ENCODE measurements at regions not wholly inside any gene's neighbourhood (a gene's known extent, or its start where the extent isn't known, plus 50 kb on each side); places are given as distances from the start of the nearest gene placed in this dataset.

- Histone ChIP-seq H2BK12ac (ENCODE audit: insufficient read length, low read depth, low read length) (no peak overlapping the region), H3K4ac (ENCODE audit: low read depth, low read length) (no peak overlapping the region), H3K9me3 (ENCODE audit: control insufficient read depth, low read depth, low read length) (no peaks in the 10 kb centered on the region), H3K4me2 (ENCODE audit: insufficient read depth, insufficient read length, low read length) (no peak overlapping the region), H2AK5ac (ENCODE audit: insufficient read length, low read length) (no peak overlapping the region), H2BK120ac (ENCODE audit: low read depth, low read length, poor library complexity, severe bottlenecking) (no peak overlapping the region), H4K91ac (ENCODE audit: insufficient read length, low read depth, low read length) (no peak overlapping the region), H3K14ac (ENCODE audit: insufficient read depth, low read length) (no peak overlapping the region), H4K8ac (replicated peaks; ENCODE audit: insufficient read length, low read depth, low read length) (no peak overlapping the region), H3K23me2 (ENCODE audit: insufficient read length, low read depth, low read length, poor library complexity, severe bottlenecking) (no peaks in the 10 kb centered on the region), H3K4me1 (ENCODE audit: insufficient read depth, low read length) (no peaks in the 10 kb centered on the region), H3K27me3 (ENCODE audit: insufficient read depth, low read length) (no peaks in the 10 kb centered on the region), H2AFZ (ENCODE audit: low read length) (no peak overlapping the region), H3K79me2 (ENCODE audit: insufficient read depth, low read length) (no peaks in the 10 kb centered on the region), H2BK15ac (ENCODE audit: low read depth, low read length) (no peak overlapping the region), H2BK20ac (ENCODE audit: low read depth, low read length, poor library complexity, severe bottlenecking) (no peak overlapping the region), H3T11ph (ENCODE audit: low read length) (no peak overlapping the region), H2BK5ac (ENCODE audit: insufficient read length, low read length) (no peak overlapping the region), H3K56ac (ENCODE audit: insufficient read length, low read depth, low read length) (no peak overlapping the region), H3K9ac (ENCODE audit: extremely low read depth, insufficient read length, low read length) (no peak overlapping the region), H3K79me1 (ENCODE audit: insufficient read depth, low read depth, low read length, poor library complexity, severe bottlenecking) (no peaks in the 10 kb centered on the region), H3K27ac (ENCODE audit: insufficient read length, low read depth, low read length) (no peak overlapping the region), H3K18ac (ENCODE audit: insufficient read length, low read depth, low read length) (no peak overlapping the region), H3K23ac (ENCODE audit: insufficient read length, low read depth, low read length) (no peak overlapping the region), H4K5ac (ENCODE audit: insufficient read length, low read depth, low read length) (no peak overlapping the region), H4K20me1 (ENCODE audit: control insufficient read depth, insufficient read depth, insufficient read length) (no peaks in the 10 kb centered on the region)
- H3K27me3 Mint-ChIP-seq (ENCODE audit: low read depth), result no peaks in the 10 kb centered on the region; the same call in 1 of the 2 replicates
- TF ChIP-seq CTCF (conservative IDR thresholded peaks at IDR 0.05), result no peak
- H3K27ac Mint-ChIP-seq, result no peak overlapping the region
- no peaks in the 10 kb centered on the region for H3K9me3 Mint-ChIP-seq
- no peak overlapping the region for H3K4me3 Mint-ChIP-seq
- H3K36me3 Mint-ChIP-seq (ENCODE audit: insufficient read depth in 1 of 3, low read depth in 3 of 3), result no peaks in the 10 kb centered on the region
- DNase-seq, result no peak
- H3K4me1 Mint-ChIP-seq, result peaks cover 31 to 35% of the 10 kb centered on the region in 2 experiments
Observed at GRCh38 chr1:182141040-182141439, 79.5 kb upstream of the ZNF648 start.

Data from H9 (cell line).